ENCODE measurements at regions not wholly inside any gene's neighbourhood (a gene's known extent, or its start where the extent isn't known, plus 50 kb on each side); places are given as distances from the start of the nearest gene placed in this dataset.

DNA sequence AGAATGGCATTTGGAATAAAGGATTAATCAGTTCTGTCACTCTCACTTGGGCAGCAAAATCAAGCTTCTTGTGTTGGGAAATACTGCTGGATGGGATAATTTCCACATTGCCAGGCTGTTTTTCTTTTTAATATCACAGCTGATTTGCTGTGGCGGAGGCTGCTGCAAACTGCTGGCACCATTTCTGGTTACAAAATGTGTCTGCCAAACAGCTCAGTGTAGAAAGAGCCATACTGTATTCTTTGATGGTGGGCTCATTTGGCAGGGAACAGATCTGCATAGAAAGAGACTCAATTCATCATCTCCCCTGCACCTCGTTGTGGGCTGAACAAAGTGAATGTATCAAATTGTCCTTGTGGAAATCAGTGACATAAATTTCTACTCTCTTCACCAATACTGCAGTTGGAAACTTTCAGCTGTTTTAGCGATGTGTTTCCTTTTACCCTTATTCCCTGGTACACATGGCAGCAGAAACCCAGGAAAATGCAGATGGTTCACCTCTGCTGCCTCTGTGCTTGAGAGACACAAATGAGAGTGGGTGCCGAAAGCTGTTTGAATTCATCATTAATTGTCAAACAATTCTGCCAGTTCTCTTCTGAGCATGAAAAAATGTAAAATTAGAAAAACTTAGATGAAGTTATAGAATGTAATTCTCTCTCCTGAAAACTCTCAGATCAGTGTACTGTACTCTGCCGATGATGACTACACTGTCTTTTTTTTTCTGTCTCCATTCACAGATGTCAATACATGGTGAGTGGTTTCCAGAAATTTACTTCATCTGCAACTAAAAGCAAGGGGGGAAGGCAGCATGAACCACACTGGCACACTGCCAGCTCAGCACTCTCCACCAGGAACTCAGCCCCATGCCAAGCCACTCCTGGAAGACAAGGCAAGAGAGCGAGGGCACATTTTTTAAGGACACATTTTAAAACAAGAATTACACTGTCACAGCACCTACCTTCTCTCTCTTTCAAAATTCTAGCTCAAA is 75.0 kb downstream of the HMHB1 start:
- H3K9me3 ChIP-seq, result no peaks in the 10 kb centered on the region
- peak in 1 of 2 donors; percentile 17 for ATAC-seq
- no peak for DNase-seq
- H3K36me3 ChIP-seq, result no peaks in the 10 kb centered on the region
- peak overlapping the region in 1 of 4 donors; percentile 43 for H3K27ac ChIP-seq
- H3K4me3 ChIP-seq, result no peak overlapping the region
- no peaks in the 10 kb centered on the region for H3K27me3 ChIP-seq
- in situ Hi-C loops (cut with MboI; ENCODE audit: low sequenced_read_pairs in 4 of 4) (no loop called here), intact Hi-C loops (cut with DNase I; ENCODE audit: low total_unique reads) (no loop called here)
- H3K4me1 ChIP-seq, result peaks cover 20 to 38% of the 10 kb centered on the region in 2 donors
- no peak for TF ChIP-seq POLR2A (IDR thresholded peaks at IDR 0.05)
- TF ChIP-seq, protein P1, sequence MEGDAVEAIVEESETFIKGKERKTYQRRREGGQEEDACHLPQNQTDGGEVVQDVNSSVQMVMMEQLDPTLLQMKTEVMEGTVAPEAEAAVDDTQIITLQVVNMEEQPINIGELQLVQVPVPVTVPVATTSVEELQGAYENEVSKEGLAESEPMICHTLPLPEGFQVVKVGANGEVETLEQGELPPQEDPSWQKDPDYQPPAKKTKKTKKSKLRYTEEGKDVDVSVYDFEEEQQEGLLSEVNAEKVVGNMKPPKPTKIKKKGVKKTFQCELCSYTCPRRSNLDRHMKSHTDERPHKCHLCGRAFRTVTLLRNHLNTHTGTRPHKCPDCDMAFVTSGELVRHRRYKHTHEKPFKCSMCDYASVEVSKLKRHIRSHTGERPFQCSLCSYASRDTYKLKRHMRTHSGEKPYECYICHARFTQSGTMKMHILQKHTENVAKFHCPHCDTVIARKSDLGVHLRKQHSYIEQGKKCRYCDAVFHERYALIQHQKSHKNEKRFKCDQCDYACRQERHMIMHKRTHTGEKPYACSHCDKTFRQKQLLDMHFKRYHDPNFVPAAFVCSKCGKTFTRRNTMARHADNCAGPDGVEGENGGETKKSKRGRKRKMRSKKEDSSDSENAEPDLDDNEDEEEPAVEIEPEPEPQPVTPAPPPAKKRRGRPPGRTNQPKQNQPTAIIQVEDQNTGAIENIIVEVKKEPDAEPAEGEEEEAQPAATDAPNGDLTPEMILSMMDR (IDR thresholded peaks at IDR 0.05 in 4 of 5, conservative IDR thresholded peaks at IDR 0.05 in 1 of 5), result no peak

DNA sequence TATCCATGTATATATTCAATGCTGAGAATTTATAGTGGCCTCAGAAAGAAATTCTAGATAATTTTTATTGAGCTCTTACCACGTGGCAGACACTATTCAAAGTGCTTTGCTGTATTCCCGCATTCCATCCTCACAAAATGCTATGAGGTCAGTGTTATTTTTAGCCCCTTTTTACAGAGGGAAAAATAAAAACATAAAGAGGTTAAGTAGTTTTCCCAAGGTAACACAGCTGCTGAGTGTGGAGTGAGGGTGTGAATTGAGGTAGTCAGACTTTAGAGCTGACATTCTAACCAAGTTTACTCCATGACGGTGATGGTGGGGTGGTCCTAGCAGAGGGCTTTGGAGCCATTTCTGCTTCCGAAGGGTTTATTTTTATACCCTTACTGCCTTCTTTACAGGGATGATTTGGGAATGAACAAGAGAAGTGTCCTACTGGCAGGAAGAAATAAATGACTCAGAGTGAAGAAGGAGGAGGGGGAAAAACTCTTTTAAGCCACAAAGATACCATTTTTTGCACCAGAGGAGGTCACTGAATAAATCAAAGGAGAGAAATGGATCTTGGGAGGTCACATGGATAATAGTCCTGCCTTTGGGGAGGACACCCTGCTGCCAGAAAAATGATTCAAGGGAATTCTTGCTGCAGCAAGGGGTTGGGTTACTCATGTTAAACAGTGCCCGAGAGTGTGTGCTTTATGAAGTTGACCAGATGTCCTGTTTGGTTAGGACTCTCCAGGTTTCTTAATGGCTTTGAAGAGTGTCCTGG is 76.1 kb downstream of the HMHB1 start:
- no peaks in the 10 kb centered on the region for H3K9me3 ChIP-seq
- peak overlapping the region; percentile 5 to 22 (median 8) for H3K27ac ChIP-seq
- in situ Hi-C loops (cut with MboI; ENCODE audit: low sequenced_read_pairs in 4 of 4), result no loop called here
- no peak for DNase-seq
- peaks cover 20 to 39% of the 10 kb centered on the region in 2 donors for H3K4me1 ChIP-seq
- no peak overlapping the region for H3K4me3 ChIP-seq
- intact Hi-C loops (cut with DNase I; ENCODE audit: low total_unique reads), result no loop called here
- TF ChIP-seq, protein P1 (IDR thresholded peaks at IDR 0.05 in 4 of 5, conservative IDR thresholded peaks at IDR 0.05 in 1 of 5), result no peak
- TF ChIP-seq POLR2A (IDR thresholded peaks at IDR 0.05), result no peak
- no peaks in the 10 kb centered on the region for H3K36me3 ChIP-seq
- ATAC-seq, result peak; percentile 25 to 42
- no peaks in the 10 kb centered on the region for H3K27me3 ChIP-seq

DNA sequence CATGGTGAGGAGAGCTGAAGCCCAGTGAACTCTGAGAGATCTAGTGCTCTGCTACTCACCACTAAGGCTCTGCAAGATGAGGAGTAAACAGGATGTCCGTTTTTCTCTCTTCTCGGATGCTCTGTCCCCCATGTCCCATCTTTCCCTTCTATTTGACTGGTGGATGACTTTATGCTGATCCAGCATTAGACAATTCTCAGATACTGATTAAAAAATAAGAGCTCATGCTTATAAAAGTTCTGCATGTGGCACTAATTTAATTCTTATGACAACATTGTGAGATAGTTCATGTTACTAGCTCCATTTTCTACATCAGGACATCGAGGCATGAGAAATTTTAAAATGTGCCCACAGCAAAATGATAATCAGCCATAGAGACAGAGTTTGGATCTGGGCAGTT is 77.0 kb downstream of the HMHB1 start:
- H3K9me3 ChIP-seq, result no peaks in the 10 kb centered on the region
- no peaks in the 10 kb centered on the region for H3K36me3 ChIP-seq
- H3K27ac ChIP-seq, result peak overlapping the region in 1 of 4 donors; percentile 22
- in situ Hi-C loops (cut with MboI; ENCODE audit: low sequenced_read_pairs in 4 of 4) (no loop called here), intact Hi-C loops (cut with DNase I; ENCODE audit: low total_unique reads) (no loop called here)
- H3K27me3 ChIP-seq, result no peaks in the 10 kb centered on the region
- DNase-seq (no peak), ATAC-seq (no peak)
- H3K4me3 ChIP-seq, result no peak overlapping the region
- no peak for TF ChIP-seq POLR2A (IDR thresholded peaks at IDR 0.05)
- TF ChIP-seq, protein P1 (IDR thresholded peaks at IDR 0.05 in 4 of 5, conservative IDR thresholded peaks at IDR 0.05 in 1 of 5), result no peak
- H3K4me1 ChIP-seq, result peaks cover 20 to 39% of the 10 kb centered on the region in 2 donors

DNA sequence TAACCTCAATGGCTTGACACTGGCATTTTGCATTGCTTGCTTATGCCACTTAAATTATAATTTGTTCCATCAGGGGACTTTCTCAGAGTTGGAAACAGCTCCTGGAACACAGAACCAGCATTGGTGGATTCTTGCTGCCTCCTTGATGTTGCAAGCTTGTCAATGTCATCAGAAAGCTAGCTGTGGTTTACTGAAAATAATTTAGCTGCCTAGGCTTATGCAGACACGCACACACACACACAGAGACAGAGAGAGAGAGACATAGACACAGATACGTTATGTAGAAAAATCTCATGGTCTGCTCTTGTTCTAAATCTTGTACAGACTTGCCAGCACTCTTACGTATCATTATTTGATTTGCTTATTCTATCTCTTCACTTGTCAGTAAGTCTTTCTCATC is 78.0 kb downstream of the HMHB1 start:
- intact Hi-C loops (cut with DNase I; ENCODE audit: low total_unique reads) (no loop called here), in situ Hi-C loops (cut with MboI; ENCODE audit: low sequenced_read_pairs in 4 of 4) (no loop called here)
- TF ChIP-seq POLR2A (IDR thresholded peaks at IDR 0.05), result no peak
- TF ChIP-seq, protein P1 (IDR thresholded peaks at IDR 0.05 in 4 of 5, conservative IDR thresholded peaks at IDR 0.05 in 1 of 5), result no peak
- H3K4me1 ChIP-seq, result peaks cover 20 to 39% of the 10 kb centered on the region in 2 donors
- no peaks in the 10 kb centered on the region for H3K9me3 ChIP-seq
- no peaks in the 10 kb centered on the region for H3K27me3 ChIP-seq
- H3K27ac ChIP-seq, result no peak overlapping the region
- H3K36me3 ChIP-seq, result no peaks in the 10 kb centered on the region
- DNase-seq (no peak), ATAC-seq (no peak)
- no peak overlapping the region for H3K4me3 ChIP-seq
